H1 (cell line): ENCODE measurements at regions not wholly inside any gene's neighbourhood (a gene's known extent, or its start where the extent isn't known, plus 50 kb on each side); places are given as distances from the start of the nearest gene placed in this dataset.

ENCODE experiments used
- CTCF ChIA-PET: fragments of 300-600 bp; sonication (Branson Sonifier 250); formaldehyde crosslinking; loops from one replicate; lab custom pipeline; 2021; ENCODE audit not compliant: partially characterized antibody; lab: Charles Lee
- POLR2A ChIA-PET: fragments of 300-600 bp; sonication (Branson Sonifier 250); formaldehyde crosslinking; loops from one replicate; lab custom pipeline; 2021; ENCODE audit warnings: inconsistent platforms; ENCODE audit not compliant: partially characterized antibody; lab: Charles Lee
- DNase-seq, 2 experiments: peaks; one replicate each; pipeline versions ENCODE4 v3.0.0 to v3.0.0-alpha.2; 2010 to 2022; ENCODE audit warnings: low spot score in 2 of 2, low read depth in 1 of 2, mixed read lengths in 1 of 2
- FAIRE-seq: peaks from 2 replicates; lab custom pipeline; 2011; peaks lifted over from hg19 to GRCh38; lab: Jason Lieb, UNC
- H2AFZ ChIP-seq: 2 replicates; pipeline ENCODE4 v1.8.1; 2012; ENCODE audit warnings: low read length, inconsistent platforms
- H2AK5ac ChIP-seq: 2 replicates; pipeline ENCODE4 v1.6.1; 2013; ENCODE audit warnings: low read depth, low read length
- H2BK120ac ChIP-seq: replicated peaks from 2 replicates; pipeline ENCODE3; 2013; ENCODE audit warnings: low read depth, low read length, inconsistent platforms
- H2BK12ac ChIP-seq: 2 replicates; pipeline ENCODE4 v1.6.1; 2013; ENCODE audit warnings: low read depth, low read length
- H2BK15ac ChIP-seq: 2 replicates; pipeline ENCODE4 v1.6.1; 2013; ENCODE audit warnings: low read length
- H2BK20ac ChIP-seq: 2 replicates; pipeline ENCODE4 v1.6.1; 2013; ENCODE audit warnings: low read length
- H2BK5ac ChIP-seq: 2 replicates; pipeline ENCODE4 v1.6.1; 2013; ENCODE audit warnings: low read depth, low read length
- H3K14ac ChIP-seq: 2 replicates; pipeline ENCODE4 v1.6.1; 2013; ENCODE audit warnings: inconsistent platforms; ENCODE audit not compliant: insufficient read length
- H3K18ac ChIP-seq: 2 replicates; pipeline ENCODE4 v1.6.1; 2013; ENCODE audit warnings: low read length; ENCODE audit errors: extremely low read depth
- H3K23ac ChIP-seq: 2 replicates; pipeline ENCODE4 v1.6.1; 2013; ENCODE audit warnings: inconsistent platforms; ENCODE audit not compliant: insufficient read length
- H3K23me2 ChIP-seq: 2 replicates; pipeline ENCODE4 v1.6.1; 2013; ENCODE audit warnings: low read depth, low read length
- H3K27ac ChIP-seq: 2 replicates; pipeline ENCODE4 v1.6.1; 2011; ENCODE audit warnings: low read depth, low read length, inconsistent platforms
- H3K27me3 ChIP-seq, 4 experiments: replicated peaks in 1 of 4; 1 replicate in 1 of 4; 2 replicates in 3 of 4; pipeline versions ENCODE4 v1.6.1 to v1.8.1; 2011 to 2013; ENCODE audit warnings: low read length in 3 of 4, mild to moderate bottlenecking in 3 of 4, inconsistent platforms in 2 of 4, mixed read lengths in 2 of 4, moderate library complexity in 1 of 4; ENCODE audit not compliant: control insufficient read depth in 3 of 4, insufficient read depth in 3 of 4; ENCODE audit errors: extremely low read depth in 1 of 4
- H3K36me3 ChIP-seq, 4 experiments: 2 replicates each; pipeline versions ENCODE4 v1.6.1 to v1.8.1; 2011 to 2013; ENCODE audit warnings: mild to moderate bottlenecking in 4 of 4, low read length in 3 of 4, moderate library complexity in 2 of 4, control low read depth in 1 of 4, inconsistent platforms in 1 of 4; ENCODE audit not compliant: insufficient read depth in 4 of 4, control insufficient read depth in 2 of 4
- H3K4ac ChIP-seq: replicated peaks from 2 replicates; pipeline ENCODE3; 2013; ENCODE audit warnings: low read length, low read depth, mixed read lengths, inconsistent platforms; ENCODE audit not compliant: insufficient read length
- H3K4me1 ChIP-seq, 4 experiments: replicated peaks in 1 of 4; 1 replicate in 1 of 4; 2 replicates in 3 of 4; pipeline versions ENCODE4 v1.6.1 to v1.8.1; 2011 to 2013; ENCODE audit warnings: low read length in 3 of 4, inconsistent platforms in 2 of 4, mixed read lengths in 1 of 4; ENCODE audit not compliant: insufficient read depth in 4 of 4, control insufficient read depth in 3 of 4
- H3K4me2 ChIP-seq, 2 experiments: 2 replicates each; pipeline versions ENCODE4 v1.6.1 to v1.8.1; 2011 to 2013; ENCODE audit warnings: low read depth in 2 of 2, low read length in 2 of 2, control low read depth in 1 of 2, inconsistent platforms in 1 of 2, mild to moderate bottlenecking in 1 of 2; ENCODE audit not compliant: insufficient read depth in 1 of 2
- H3K4me3 ChIP-seq, 4 experiments: fragments of 200-600, 300-600 bp in 1 of 4; sonication (generic), shearing (Covaris generic), sonication (Bioruptor Twin) in 1 of 4; 2 replicates each; pipeline versions ENCODE4 v1.5.1 to v1.8.1; 2011 to 2016; ENCODE audit warnings: low read length in 4 of 4, low read depth in 3 of 4, control low read depth in 2 of 4, inconsistent platforms in 2 of 4, mild to moderate bottlenecking in 2 of 4, mixed read lengths in 1 of 4, moderate library complexity in 1 of 4; ENCODE audit not compliant: insufficient read depth in 2 of 4; ENCODE audit errors: extremely low read depth in 1 of 4
- H3K56ac ChIP-seq: replicated peaks from 2 replicates; pipeline ENCODE3; 2013; ENCODE audit warnings: low read depth, mild to moderate bottlenecking, mixed read lengths, low read length, inconsistent platforms; ENCODE audit not compliant: insufficient read length
- H3K79me1 ChIP-seq: 2 replicates; pipeline ENCODE4 v1.6.1; 2013; ENCODE audit warnings: low read depth, low read length, control low read depth
- H3K79me2 ChIP-seq, 2 experiments: 2 replicates each; pipeline versions ENCODE4 v1.6.1 to v1.8.1; 2012 to 2013; ENCODE audit warnings: low read length in 2 of 2, mild to moderate bottlenecking in 2 of 2, inconsistent platforms in 1 of 2; ENCODE audit not compliant: insufficient read depth in 2 of 2, control insufficient read depth in 1 of 2
- H3K9ac ChIP-seq, 4 experiments: replicated peaks in 1 of 4; 1 replicate in 1 of 4; 2 replicates in 3 of 4; pipeline versions ENCODE4 v1.6.1 to v1.8.1; 2011 to 2013; ENCODE audit warnings: low read depth in 3 of 4, low read length in 3 of 4, control low read depth in 2 of 4, mild to moderate bottlenecking in 2 of 4, moderate library complexity in 2 of 4, inconsistent platforms in 1 of 4; ENCODE audit errors: extremely low read depth in 1 of 4
- H3K9me3 ChIP-seq, 2 experiments: 2 replicates each; pipeline versions ENCODE4 v1.6.1 to v1.8.1; 2012 to 2013; ENCODE audit warnings: mild to moderate bottlenecking in 2 of 2, moderate library complexity in 2 of 2, control low read depth in 1 of 2, inconsistent platforms in 1 of 2, low read depth in 1 of 2, low read length in 1 of 2, mixed read lengths in 1 of 2; ENCODE audit not compliant: insufficient read depth in 2 of 2
- H4K20me1 ChIP-seq, 2 experiments: replicated peaks in 1 of 2; 2 replicates each; pipeline versions ENCODE3 to v1.8.1; 2011 to 2013; ENCODE audit warnings: inconsistent platforms in 2 of 2, low read length in 2 of 2, mild to moderate bottlenecking in 1 of 2; ENCODE audit not compliant: insufficient read depth in 2 of 2, control insufficient read depth in 1 of 2
- H4K5ac ChIP-seq: 2 replicates; pipeline ENCODE4 v1.6.1; 2013; ENCODE audit warnings: low read length, low read depth, mixed read lengths, inconsistent platforms; ENCODE audit not compliant: insufficient read length
- H4K8ac ChIP-seq: 2 replicates; pipeline ENCODE4 v1.8.0; 2013; ENCODE audit warnings: mild to moderate bottlenecking, moderate library complexity, low read length, inconsistent platforms; ENCODE audit not compliant: insufficient read depth; ENCODE audit errors: extremely low read depth
- H4K91ac ChIP-seq: replicated peaks from 2 replicates; pipeline ENCODE3; 2013; ENCODE audit warnings: low read length, mixed read lengths, inconsistent platforms; ENCODE audit not compliant: insufficient read length
- CHD1 ChIP-seq: IDR thresholded peaks from 2 replicates; pipeline ENCODE4 v1.6.1; 2012; ENCODE audit warnings: low read depth, low read length, improper control_type of control experiment
- RNF2 ChIP-seq: fragments of 200-900, 300-1000 bp; sonication (generic); IDR thresholded peaks from 2 replicates; pipeline ENCODE4 v1.7.1; 2016; ENCODE audit warnings: borderline replicate concordance, low read depth, mild to moderate bottlenecking, antibody characterized with exemption, low read length; ENCODE audit not compliant: poor library complexity, severe bottlenecking; ENCODE audit errors: missing control alignments
- WGBS, 2 experiments: shearing (Covaris generic) in 1 of 2; methylation state at CpG; one replicate each; pipeline versions ENCODE4 v1.1.6 to v1.1.7; 2013 to 2015; ENCODE audit warnings: low lambda C conversion rate in 2 of 2, mixed read lengths in 2 of 2, inconsistent platforms in 1 of 2, low coverage in 1 of 2, missing lambda C conversion rate in 1 of 2; ENCODE audit not compliant: insufficient replicate concordance in 2 of 2, insufficient coverage in 1 of 2, insufficient read length in 1 of 2; ENCODE audit errors: extremely low coverage in 1 of 2, missing lambda C conversion rate in 1 of 2; 5-methylcytosine and 5-hydroxymethylcytosine counted together

- Histone ChIP-seq H2BK120ac (no peak overlapping the region), H3K4me3 (no peak overlapping the region), H3K27me3 (no peaks in the 10 kb centered on the region), H2AFZ (no peak overlapping the region), H4K5ac (no peak overlapping the region), H2BK12ac (0 out of 2 replicates have a peak overlapping the region, but pooled peaks have one; percentile 92), H2AK5ac (0 out of 2 replicates have a peak overlapping the region, but pooled peaks have one; percentile 3), H3K4me2 (peak overlapping the region in 1 of 2 experiments; percentile 23; a peak in 1 of 4 replicates), H3K79me2 (peaks cover 0 to 69% of the 10 kb centered on the region in 2 experiments; a peak in 2 of 4 replicates), H3K36me3 (no peaks in the 10 kb centered on the region), H4K8ac (no peak overlapping the region), H4K20me1 (peaks cover 0 to 1% of the 10 kb centered on the region in 2 experiments), H2BK15ac (no peak overlapping the region), H4K91ac (no peak overlapping the region), H3K4ac (no peak overlapping the region), H3K23me2 (no peaks in the 10 kb centered on the region), H3K14ac (no peak overlapping the region), H3K56ac (no peak overlapping the region), H3K18ac (0 out of 2 replicates have a peak overlapping the region, but pooled peaks have one; percentile 48), H2BK5ac (0 out of 2 replicates have a peak overlapping the region, but pooled peaks have one; percentile 35), H3K23ac (no peak overlapping the region), H3K27ac (no peak overlapping the region), H2BK20ac (no peak overlapping the region), H3K4me1 (peaks cover 5 to 28% (median 16%) of the 10 kb centered on the region in 4 experiments), H3K9ac (no peak overlapping the region), H3K9me3 (no peaks in the 10 kb centered on the region), H3K79me1 (no peaks in the 10 kb centered on the region)
- POLR2A ChIA-PET, result interaction anchor here (1.1 kb wide), 1 partner anchor 36 kb away, joined by 4 read pairs; no protein-coding TSS in a partner anchor
- TF ChIP-seq RNF2, result no peak
- no peak for TF ChIP-seq CHD1
- DNase-seq, result no peak
- FAIRE-seq, result no peak
- CTCF ChIA-PET, result interaction anchor here (0.8 to 1.1 kb wide), 2 partner anchors 50 to 72 kb away, joined by 3 to 4 read pairs; no protein-coding TSS in a partner anchor
- 89% methylated on average over 5 of the region's 6 CpGs; no CpG with 5 or more reads in 1 of the 2 experiments for WGBS, 2 experiments
Measured at GRCh38 chrX:10047631-10048030, 80.5 kb downstream of the CLDN34 start.
